A673 (cell line): ENCODE measurements at regions not wholly inside any gene's neighbourhood (a gene's known extent, or its start where the extent isn't known, plus 50 kb on each side); places are given as distances from the start of the nearest gene placed in this dataset.

Source experiments
- CTCF ChIP-seq: fragments of 300-800, 200-600 bp; sonication (generic); conservative IDR thresholded peaks from 2 replicates; pipeline ENCODE4 v1.5.1; 2017; ENCODE audit warnings: low read depth, mild to moderate bottlenecking, antibody characterized with exemption, low read length, moderate library complexity, mixed read lengths
- EZH2 ChIP-seq: fragments of 200-600 bp; sonication (generic); IDR thresholded peaks from 2 replicates; pipeline ENCODE4 v1.6.1; 2017; ENCODE audit warnings: borderline replicate concordance, low read depth, mild to moderate bottlenecking, mixed read lengths, antibody characterized with exemption, low read length; ENCODE audit not compliant: poor library complexity, severe bottlenecking

DNA sequence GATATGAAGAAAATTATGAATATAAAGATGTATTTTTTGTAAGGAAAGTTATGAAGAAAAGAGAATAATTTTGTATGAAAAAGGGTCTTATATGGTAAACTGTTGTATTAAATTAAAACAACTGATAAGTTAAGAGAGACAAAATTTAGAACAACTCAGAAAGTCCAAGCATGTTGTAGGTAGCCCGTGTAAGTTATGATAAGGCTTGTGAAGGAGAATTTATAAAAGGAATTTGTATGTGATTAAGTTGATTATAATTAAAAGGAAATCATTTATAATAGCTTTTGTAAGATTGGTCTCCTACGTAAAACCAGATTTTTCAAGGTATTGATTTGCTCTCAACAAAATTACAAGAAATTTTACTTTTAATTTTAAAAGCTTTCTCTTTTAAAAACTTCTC is 1579.3 kb downstream of the HACE1 start:
- TF ChIP-seq CTCF, result no peak
- TF ChIP-seq EZH2, result no peak
